B cell (primary cell): ENCODE measurements at regions not wholly inside any gene's neighbourhood (a gene's known extent, or its start where the extent isn't known, plus 50 kb on each side); places are given as distances from the start of the nearest gene placed in this dataset.

Source experiments
- CTCF ChIP-seq: fragments of 200-600 bp; IDR thresholded peaks from one replicate; pipeline ENCODE4 v1.8.0; 2022; ENCODE audit warnings: antibody characterized with exemption, mild to moderate bottlenecking
- EZH2 ChIP-seq: IDR thresholded peaks from 2 replicates; pipeline ENCODE4 v1.6.1; 2012; ENCODE audit warnings: borderline replicate concordance, low read depth, mild to moderate bottlenecking, moderate library complexity, low read length; ENCODE audit not compliant: insufficient read depth, poor library complexity, severe bottlenecking

GRCh38 chr5:147084702-147085101 lies 150.1 kb upstream of the STK32A start:
- TF ChIP-seq CTCF (no peak), EZH2 (no peak)
